WTC11 (cell line): ENCODE measurements at regions not wholly inside any gene's neighbourhood (a gene's known extent, or its start where the extent isn't known, plus 50 kb on each side); places are given as distances from the start of the nearest gene placed in this dataset.

Experiments
- ATAC-seq: fragments of 200-7000 bp; cut with Tn5 transposase; 2 replicates; pipeline ENCODE4 v1.10.0; 2021; ENCODE audit warnings: mild to moderate bottlenecking, moderate library complexity
- CTCF ChIA-PET: fragments of 300-600 bp; sonication (Branson Sonifier 250); formaldehyde crosslinking; loops from one replicate; lab custom pipeline; 2021; ENCODE audit warnings: antibody characterized with exemption; lab: Charles Lee
- POLR2A ChIA-PET: fragments of 350-600 bp; sonication (Branson Sonifier 250); formaldehyde crosslinking; loops from one replicate; lab custom pipeline; 2021; ENCODE audit warnings: antibody characterized with exemption; lab: Charles Lee
- DNase-seq: peaks from one replicate; pipeline ENCODE4 v3.0.0; 2021; ENCODE audit warnings: low spot score
- H3K27ac Mint-ChIP-seq: 2 replicates; pipeline ENCODE4 v1.8.0; 2021; ENCODE audit warnings: mixed read lengths
- H3K27me3 Mint-ChIP-seq: 2 replicates; pipeline ENCODE4 v1.8.0; 2021; ENCODE audit warnings: low read depth, mild to moderate bottlenecking, moderate library complexity, mixed read lengths
- H3K36me3 Mint-ChIP-seq: 2 replicates; pipeline ENCODE4 v1.8.0; 2021; ENCODE audit warnings: mixed read lengths
- H3K4me1 Mint-ChIP-seq: 2 replicates; pipeline ENCODE4 v1.8.0; 2022; ENCODE audit warnings: mixed read lengths
- H3K4me3 Mint-ChIP-seq: 2 replicates; pipeline ENCODE4 v1.8.0; 2021; ENCODE audit warnings: mild to moderate bottlenecking, moderate library complexity, mixed read lengths
- H3K9me3 Mint-ChIP-seq: 2 replicates; pipeline ENCODE4 v1.8.0; 2021; ENCODE audit warnings: mixed read lengths
- ELF4 ChIP-seq: sonication (generic); formaldehyde crosslinking; IDR thresholded peaks from 2 replicates; pipeline ENCODE4 v1.8.1; 2022; ENCODE audit warnings: low read depth, mild to moderate bottlenecking, moderate library complexity, missing genetic modification reagents
- FOXJ3 ChIP-seq: sonication (generic); formaldehyde crosslinking; IDR thresholded peaks from 2 replicates; pipeline ENCODE4 v1.9.0; 2021; ENCODE audit warnings: missing genetic modification reagents, mild to moderate bottlenecking, borderline replicate concordance
- FOXK1 ChIP-seq: sonication (generic); formaldehyde crosslinking; IDR thresholded peaks from 2 replicates; pipeline ENCODE4 v1.8.0; 2022; ENCODE audit warnings: mild to moderate bottlenecking, moderate library complexity, missing genetic modification reagents
- FOXP1 ChIP-seq: sonication (generic); formaldehyde crosslinking; IDR thresholded peaks from 2 replicates; pipeline ENCODE4 v1.8.0; 2022; ENCODE audit warnings: missing genetic modification reagents, mild to moderate bottlenecking, moderate library complexity, borderline replicate concordance
- GABPB1 ChIP-seq: sonication (generic); formaldehyde crosslinking; IDR thresholded peaks from 2 replicates; pipeline ENCODE4 v1.8.1; 2023; ENCODE audit warnings: mild to moderate bottlenecking, missing genetic modification reagents
- HMGA2 ChIP-seq: fragments of 250-450 bp; sonication (Bioruptor Pico); IDR thresholded peaks from 2 replicates; pipeline ENCODE4 v1.4.0; 2021; ENCODE audit warnings: mild to moderate bottlenecking, moderate library complexity
- NR2C2 ChIP-seq: sonication (generic); formaldehyde crosslinking; IDR thresholded peaks from 2 replicates; pipeline ENCODE4 v1.8.0; 2022; ENCODE audit warnings: mild to moderate bottlenecking, missing genetic modification reagents
- RELA ChIP-seq: sonication (generic); formaldehyde crosslinking; IDR thresholded peaks from 2 replicates; pipeline ENCODE4 v1.8.1; 2022; ENCODE audit warnings: missing genetic modification reagents, mild to moderate bottlenecking, borderline replicate concordance
- ZNF317 ChIP-seq: sonication (generic); formaldehyde crosslinking; IDR thresholded peaks from 2 replicates; pipeline ENCODE4 v1.8.1; 2023; ENCODE audit warnings: low read depth, mild to moderate bottlenecking, moderate library complexity, missing genetic modification reagents, borderline replicate concordance
- ZNF423 ChIP-seq: fragments of 250-450 bp; sonication (Bioruptor Pico); IDR thresholded peaks from 2 replicates; pipeline ENCODE4 v2.1.2; 2022; ENCODE audit warnings: mild to moderate bottlenecking, moderate library complexity
- TF ChIP-seq, protein P1 (sequence below): fragments of 250-450 bp; sonication (Bioruptor Pico); IDR thresholded peaks from 2 replicates; pipeline ENCODE4 v1.9.0; 2021; ENCODE audit warnings: mild to moderate bottlenecking, borderline replicate concordance
- TF ChIP-seq, protein P2 (sequence below): fragments of 250-450 bp; sonication (Bioruptor Pico); IDR thresholded peaks from 2 replicates; pipeline ENCODE4 v1.9.0; 2021; ENCODE audit warnings: mild to moderate bottlenecking
- TF ChIP-seq, protein P3 (sequence below): fragments of 250-450 bp; sonication (Bioruptor Pico); IDR thresholded peaks from 2 replicates; pipeline ENCODE4 v1.8.0; 2021; ENCODE audit warnings: mild to moderate bottlenecking
- TF ChIP-seq, protein P4 (sequence below): sonication (generic); formaldehyde crosslinking; IDR thresholded peaks from 2 replicates; pipeline ENCODE4 v1.8.1; 2022; ENCODE audit warnings: mild to moderate bottlenecking, moderate library complexity, missing genetic modification reagents
- TF ChIP-seq, protein P5 (sequence below): fragments of 250-450 bp; sonication (Bioruptor Pico); conservative IDR thresholded peaks from 2 replicates; pipeline ENCODE4 v1.9.0; 2021; ENCODE audit warnings: mild to moderate bottlenecking

DNA sequence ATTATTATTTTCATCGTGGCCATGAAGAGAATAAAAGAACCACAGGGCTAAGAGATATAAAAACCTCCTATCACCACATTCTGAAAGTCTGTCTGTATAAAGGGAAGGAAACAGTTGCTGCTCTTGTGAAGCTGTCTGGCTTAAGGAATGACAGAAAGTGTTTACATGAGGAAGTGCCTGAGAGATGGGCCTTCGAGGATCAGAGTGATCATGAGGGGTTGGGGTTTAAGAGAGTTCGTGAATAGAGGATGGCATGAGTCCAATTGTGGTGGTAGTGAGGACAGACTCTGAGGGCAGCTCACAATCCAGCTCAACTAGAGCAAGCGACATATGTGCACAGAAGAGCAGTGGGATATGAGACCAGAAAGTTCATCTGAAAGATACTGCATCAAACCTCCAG lies 65.8 kb upstream of the PIEZO2 start:
- POLR2A ChIA-PET = no interaction called here
- H3K4me3 Mint-ChIP-seq = no peak overlapping the region
- CTCF ChIA-PET = interaction anchor here (1.0 kb wide), 1 partner anchor 183 kb away, joined by 3 read pairs; no protein-coding TSS in a partner anchor
- H3K36me3 Mint-ChIP-seq = no peaks in the 10 kb centered on the region
- TF ChIP-seq, protein P1, sequence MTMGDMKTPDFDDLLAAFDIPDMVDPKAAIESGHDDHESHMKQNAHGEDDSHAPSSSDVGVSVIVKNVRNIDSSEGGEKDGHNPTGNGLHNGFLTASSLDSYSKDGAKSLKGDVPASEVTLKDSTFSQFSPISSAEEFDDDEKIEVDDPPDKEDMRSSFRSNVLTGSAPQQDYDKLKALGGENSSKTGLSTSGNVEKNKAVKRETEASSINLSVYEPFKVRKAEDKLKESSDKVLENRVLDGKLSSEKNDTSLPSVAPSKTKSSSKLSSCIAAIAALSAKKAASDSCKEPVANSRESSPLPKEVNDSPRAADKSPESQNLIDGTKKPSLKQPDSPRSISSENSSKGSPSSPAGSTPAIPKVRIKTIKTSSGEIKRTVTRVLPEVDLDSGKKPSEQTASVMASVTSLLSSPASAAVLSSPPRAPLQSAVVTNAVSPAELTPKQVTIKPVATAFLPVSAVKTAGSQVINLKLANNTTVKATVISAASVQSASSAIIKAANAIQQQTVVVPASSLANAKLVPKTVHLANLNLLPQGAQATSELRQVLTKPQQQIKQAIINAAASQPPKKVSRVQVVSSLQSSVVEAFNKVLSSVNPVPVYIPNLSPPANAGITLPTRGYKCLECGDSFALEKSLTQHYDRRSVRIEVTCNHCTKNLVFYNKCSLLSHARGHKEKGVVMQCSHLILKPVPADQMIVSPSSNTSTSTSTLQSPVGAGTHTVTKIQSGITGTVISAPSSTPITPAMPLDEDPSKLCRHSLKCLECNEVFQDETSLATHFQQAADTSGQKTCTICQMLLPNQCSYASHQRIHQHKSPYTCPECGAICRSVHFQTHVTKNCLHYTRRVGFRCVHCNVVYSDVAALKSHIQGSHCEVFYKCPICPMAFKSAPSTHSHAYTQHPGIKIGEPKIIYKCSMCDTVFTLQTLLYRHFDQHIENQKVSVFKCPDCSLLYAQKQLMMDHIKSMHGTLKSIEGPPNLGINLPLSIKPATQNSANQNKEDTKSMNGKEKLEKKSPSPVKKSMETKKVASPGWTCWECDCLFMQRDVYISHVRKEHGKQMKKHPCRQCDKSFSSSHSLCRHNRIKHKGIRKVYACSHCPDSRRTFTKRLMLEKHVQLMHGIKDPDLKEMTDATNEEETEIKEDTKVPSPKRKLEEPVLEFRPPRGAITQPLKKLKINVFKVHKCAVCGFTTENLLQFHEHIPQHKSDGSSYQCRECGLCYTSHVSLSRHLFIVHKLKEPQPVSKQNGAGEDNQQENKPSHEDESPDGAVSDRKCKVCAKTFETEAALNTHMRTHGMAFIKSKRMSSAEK (CRISPR knock-in tag) = no peak
- no peak for TF ChIP-seq ZNF423 (CRISPR knock-in tag)
- TF ChIP-seq, protein P2, sequence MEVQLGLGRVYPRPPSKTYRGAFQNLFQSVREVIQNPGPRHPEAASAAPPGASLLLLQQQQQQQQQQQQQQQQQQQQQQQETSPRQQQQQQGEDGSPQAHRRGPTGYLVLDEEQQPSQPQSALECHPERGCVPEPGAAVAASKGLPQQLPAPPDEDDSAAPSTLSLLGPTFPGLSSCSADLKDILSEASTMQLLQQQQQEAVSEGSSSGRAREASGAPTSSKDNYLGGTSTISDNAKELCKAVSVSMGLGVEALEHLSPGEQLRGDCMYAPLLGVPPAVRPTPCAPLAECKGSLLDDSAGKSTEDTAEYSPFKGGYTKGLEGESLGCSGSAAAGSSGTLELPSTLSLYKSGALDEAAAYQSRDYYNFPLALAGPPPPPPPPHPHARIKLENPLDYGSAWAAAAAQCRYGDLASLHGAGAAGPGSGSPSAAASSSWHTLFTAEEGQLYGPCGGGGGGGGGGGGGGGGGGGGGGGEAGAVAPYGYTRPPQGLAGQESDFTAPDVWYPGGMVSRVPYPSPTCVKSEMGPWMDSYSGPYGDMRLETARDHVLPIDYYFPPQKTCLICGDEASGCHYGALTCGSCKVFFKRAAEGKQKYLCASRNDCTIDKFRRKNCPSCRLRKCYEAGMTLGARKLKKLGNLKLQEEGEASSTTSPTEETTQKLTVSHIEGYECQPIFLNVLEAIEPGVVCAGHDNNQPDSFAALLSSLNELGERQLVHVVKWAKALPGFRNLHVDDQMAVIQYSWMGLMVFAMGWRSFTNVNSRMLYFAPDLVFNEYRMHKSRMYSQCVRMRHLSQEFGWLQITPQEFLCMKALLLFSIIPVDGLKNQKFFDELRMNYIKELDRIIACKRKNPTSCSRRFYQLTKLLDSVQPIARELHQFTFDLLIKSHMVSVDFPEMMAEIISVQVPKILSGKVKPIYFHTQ (CRISPR knock-in tag) = no peak
- TF ChIP-seq, protein P3, sequence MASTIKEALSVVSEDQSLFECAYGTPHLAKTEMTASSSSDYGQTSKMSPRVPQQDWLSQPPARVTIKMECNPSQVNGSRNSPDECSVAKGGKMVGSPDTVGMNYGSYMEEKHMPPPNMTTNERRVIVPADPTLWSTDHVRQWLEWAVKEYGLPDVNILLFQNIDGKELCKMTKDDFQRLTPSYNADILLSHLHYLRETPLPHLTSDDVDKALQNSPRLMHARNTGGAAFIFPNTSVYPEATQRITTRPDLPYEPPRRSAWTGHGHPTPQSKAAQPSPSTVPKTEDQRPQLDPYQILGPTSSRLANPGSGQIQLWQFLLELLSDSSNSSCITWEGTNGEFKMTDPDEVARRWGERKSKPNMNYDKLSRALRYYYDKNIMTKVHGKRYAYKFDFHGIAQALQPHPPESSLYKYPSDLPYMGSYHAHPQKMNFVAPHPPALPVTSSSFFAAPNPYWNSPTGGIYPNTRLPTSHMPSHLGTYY (CRISPR knock-in tag) = no peak
- TF ChIP-seq GABPB1 (CRISPR knock-in tag) = no peak
- no peak for TF ChIP-seq HMGA2 (CRISPR knock-in tag)
- TF ChIP-seq ZNF317 (CRISPR knock-in tag) = no peak
- no peak for TF ChIP-seq FOXJ3 (CRISPR knock-in tag)
- TF ChIP-seq NR2C2 (CRISPR knock-in tag) = no peak
- no peak for TF ChIP-seq FOXP1
- no peak for TF ChIP-seq ELF4 (CRISPR knock-in tag)
- TF ChIP-seq RELA (CRISPR knock-in tag) = no peak
- TF ChIP-seq, protein P4, sequence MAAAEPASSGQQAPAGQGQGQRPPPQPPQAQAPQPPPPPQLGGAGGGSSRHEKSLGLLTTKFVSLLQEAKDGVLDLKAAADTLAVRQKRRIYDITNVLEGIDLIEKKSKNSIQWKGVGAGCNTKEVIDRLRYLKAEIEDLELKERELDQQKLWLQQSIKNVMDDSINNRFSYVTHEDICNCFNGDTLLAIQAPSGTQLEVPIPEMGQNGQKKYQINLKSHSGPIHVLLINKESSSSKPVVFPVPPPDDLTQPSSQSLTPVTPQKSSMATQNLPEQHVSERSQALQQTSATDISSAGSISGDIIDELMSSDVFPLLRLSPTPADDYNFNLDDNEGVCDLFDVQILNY (CRISPR knock-in tag) = no peak
- TF ChIP-seq, protein P5, sequence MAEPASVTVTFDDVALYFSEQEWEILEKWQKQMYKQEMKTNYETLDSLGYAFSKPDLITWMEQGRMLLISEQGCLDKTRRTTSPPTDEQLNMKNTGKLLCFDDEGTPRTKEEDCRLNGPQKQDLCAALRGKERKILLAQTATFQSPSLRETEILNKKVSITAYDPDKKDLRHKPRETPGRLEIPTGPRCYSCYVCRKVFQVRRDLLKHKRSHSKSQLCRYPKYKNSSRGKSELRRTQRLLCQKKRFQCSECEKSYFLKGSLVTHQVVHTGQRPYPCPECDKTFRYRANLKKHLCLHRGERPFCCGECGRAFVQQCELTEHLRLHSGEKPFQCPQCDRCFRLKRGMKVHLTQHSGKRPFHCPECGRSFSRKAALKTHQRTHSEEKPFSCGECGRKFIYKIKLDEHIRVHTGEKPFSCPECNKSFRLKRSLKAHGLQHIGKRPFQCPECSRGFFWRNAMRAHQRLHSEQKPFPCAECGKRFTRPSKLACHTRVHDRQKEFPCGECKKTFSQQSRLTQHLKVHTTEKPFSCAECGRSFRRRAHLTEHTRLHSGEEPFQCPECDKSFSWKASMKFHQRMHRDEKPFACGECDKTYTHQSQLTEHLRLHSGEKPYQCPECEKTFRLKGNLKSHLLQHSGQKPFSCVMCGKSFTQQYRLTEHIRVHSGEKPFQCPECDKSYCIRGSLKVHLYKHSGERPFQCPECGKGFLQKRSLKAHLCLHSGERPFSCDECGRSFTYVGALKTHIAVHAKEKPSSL = no peak
- TF ChIP-seq FOXK1 = no peak
- DNase-seq (no peak), ATAC-seq (no peak)
- no peaks in the 10 kb centered on the region for H3K9me3 Mint-ChIP-seq
- H3K27ac Mint-ChIP-seq = no peak overlapping the region
- no peaks in the 10 kb centered on the region for H3K27me3 Mint-ChIP-seq
- H3K4me1 Mint-ChIP-seq = peaks cover 10% of the 10 kb centered on the region
